Choroid plexus epithelial cell (primary cell): ENCODE measurements at regions not wholly inside any gene's neighbourhood (a gene's known extent, or its start where the extent isn't known, plus 50 kb on each side); places are given as distances from the start of the nearest gene placed in this dataset.
"Not testable (repeated sequence)": the region's sequence is repeated elsewhere in the genome, so short reads cannot be mapped to it uniquely, and the experiment has no call there.

Experiments used
- DNase-seq: peaks from one replicate; pipeline ENCODE4 v3.0.0-alpha.2; 2010; ENCODE audit warnings: low read depth
- H3K4me3 ChIP-seq: 2 replicates; pipeline ENCODE4 v1.5.1; 2011; ENCODE audit warnings: low read depth, mild to moderate bottlenecking, control low read depth, low read length, moderate library complexity
- TF ChIP-seq, protein P1 (sequence below): conservative IDR thresholded peaks from 2 replicates; pipeline ENCODE4 v1.5.1; 2011; ENCODE audit warnings: low read depth, mild to moderate bottlenecking, control low read depth, inconsistent platforms, low read length, moderate library complexity

DNA sequence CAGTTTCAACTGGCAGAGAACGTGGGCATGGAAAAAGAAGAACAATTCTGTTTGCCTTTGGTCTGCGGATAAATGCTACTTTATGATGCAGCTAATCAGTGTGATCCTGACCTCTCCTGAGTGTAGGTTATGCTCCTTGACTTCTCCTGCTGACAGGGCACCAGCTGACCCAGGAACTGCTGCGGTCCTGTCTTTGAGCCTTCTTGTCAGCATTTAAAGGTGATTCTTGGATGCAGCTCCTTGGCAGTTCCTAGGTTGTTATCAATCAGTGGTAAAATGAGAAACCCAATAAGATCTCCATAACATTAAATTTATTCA is 150.3 kb upstream of the FGF10 start:
- no peak overlapping the region for H3K4me3 ChIP-seq

GRCh38 chr5:44538797-44539601 is 149.8 kb upstream of the FGF10 start:
- TF ChIP-seq, protein P1, sequence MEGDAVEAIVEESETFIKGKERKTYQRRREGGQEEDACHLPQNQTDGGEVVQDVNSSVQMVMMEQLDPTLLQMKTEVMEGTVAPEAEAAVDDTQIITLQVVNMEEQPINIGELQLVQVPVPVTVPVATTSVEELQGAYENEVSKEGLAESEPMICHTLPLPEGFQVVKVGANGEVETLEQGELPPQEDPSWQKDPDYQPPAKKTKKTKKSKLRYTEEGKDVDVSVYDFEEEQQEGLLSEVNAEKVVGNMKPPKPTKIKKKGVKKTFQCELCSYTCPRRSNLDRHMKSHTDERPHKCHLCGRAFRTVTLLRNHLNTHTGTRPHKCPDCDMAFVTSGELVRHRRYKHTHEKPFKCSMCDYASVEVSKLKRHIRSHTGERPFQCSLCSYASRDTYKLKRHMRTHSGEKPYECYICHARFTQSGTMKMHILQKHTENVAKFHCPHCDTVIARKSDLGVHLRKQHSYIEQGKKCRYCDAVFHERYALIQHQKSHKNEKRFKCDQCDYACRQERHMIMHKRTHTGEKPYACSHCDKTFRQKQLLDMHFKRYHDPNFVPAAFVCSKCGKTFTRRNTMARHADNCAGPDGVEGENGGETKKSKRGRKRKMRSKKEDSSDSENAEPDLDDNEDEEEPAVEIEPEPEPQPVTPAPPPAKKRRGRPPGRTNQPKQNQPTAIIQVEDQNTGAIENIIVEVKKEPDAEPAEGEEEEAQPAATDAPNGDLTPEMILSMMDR = no peak
- DNase-seq = peak; percentile 0
- no peak overlapping the region for H3K4me3 ChIP-seq

More for the DNA sequence above, 150.3 kb upstream of the FGF10 start:
- TF ChIP-seq, protein P1 = no peak
- DNase-seq = no peak

DNA sequence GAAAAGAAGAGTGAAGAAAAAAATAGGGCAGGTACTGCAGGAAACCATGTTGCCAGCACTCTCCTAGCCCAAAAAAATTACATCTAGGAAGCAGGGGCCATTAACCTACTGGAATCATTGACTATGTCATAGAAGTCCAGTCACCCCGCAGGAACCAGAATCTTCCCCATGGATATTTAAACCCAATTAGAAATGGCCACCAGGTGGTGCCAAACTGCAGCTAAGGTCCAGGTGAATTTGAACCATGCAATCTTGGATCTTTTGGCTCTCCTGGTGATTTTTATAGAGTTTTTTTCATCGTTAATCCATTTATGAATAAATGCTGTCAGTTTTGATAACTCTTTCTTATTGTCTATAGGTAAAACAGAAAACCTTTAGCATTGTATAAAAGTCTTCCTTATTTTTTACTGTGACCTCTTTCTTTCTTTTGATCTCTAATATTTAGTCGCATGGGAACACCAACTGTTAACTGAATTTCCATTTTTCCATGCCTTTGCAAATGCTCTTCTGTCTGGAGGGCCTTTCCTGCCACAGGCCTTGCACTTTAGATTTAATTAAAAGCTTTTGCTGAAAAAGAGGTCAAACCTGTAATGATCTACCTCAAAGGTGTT is 147.5 kb upstream of the FGF10 start:
- no peak overlapping the region for H3K4me3 ChIP-seq
- TF ChIP-seq, protein P1 = peak; percentile 63
- DNase-seq = peak; percentile 24

DNA sequence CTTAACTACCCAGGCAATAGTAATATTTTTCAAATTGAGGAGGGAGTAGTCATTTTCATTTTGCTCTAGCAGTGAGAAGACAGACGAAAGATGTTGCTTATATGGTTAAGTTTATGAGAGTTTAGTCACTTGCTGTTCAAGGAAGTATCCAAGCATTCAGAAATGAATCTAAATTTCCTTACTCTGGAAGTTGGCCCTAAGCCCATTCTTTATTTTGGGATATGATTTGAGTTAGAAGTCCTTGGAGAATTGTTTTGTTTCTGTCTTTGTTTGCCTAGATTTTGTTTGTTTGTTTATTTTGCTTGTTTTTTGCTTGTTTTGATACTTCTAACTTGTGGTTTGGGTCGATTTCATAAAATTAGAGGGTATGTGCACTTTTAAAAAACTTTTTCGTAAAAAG is 146.4 kb upstream of the FGF10 start:
- TF ChIP-seq, protein P1 = no peak
- no peak for DNase-seq
- no peak overlapping the region for H3K4me3 ChIP-seq

GRCh38 chr5:44532981-44533380 is 143.8 kb upstream of the FGF10 start:
- TF ChIP-seq, protein P1 = no peak
- DNase-seq = no peak
- H3K4me3 ChIP-seq = no peak overlapping the region

DNA sequence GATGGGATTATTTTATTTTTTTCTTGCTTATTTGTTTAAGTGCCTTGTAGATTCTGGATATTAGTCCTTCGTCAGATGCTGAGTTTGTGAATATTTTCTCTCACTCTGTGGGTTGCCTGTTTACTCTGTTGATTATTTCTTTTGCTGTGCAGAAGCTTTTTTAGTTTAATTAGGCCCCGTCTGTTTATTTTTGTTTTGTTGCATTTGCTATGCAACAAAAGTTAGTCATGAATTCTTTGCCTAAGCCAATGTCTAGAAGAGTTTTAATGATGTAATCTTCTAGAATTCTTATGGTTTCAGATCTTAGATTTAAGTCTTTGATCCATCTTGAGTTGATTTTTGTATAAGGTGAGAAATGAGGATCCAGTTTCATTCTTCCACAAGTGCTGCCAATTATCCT is 142.5 kb upstream of the FGF10 start:
- H3K4me3 ChIP-seq, DNase-seq: not testable (repeated sequence)

DNA sequence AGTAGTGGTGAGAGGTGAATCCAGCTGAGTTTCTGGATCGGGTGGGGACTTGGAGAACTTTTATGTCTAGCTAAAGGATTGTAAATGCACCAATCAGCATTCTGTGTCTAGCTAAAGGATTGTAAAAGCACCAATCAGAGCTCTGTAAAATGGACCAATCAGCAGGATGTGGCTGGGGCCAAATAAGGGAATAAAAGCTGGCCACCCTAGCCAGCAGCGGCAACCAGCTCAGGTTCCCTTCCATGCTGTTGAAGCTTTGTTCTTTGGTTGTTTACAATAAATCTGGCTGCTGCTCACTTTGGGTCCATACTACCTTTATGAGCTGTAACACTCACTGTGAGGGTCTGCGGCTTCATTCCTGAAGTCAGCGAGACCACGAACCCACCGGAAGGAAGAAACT is 141.6 kb upstream of the FGF10 start:
- DNase-seq, H3K4me3 ChIP-seq: not testable (repeated sequence)

DNA sequence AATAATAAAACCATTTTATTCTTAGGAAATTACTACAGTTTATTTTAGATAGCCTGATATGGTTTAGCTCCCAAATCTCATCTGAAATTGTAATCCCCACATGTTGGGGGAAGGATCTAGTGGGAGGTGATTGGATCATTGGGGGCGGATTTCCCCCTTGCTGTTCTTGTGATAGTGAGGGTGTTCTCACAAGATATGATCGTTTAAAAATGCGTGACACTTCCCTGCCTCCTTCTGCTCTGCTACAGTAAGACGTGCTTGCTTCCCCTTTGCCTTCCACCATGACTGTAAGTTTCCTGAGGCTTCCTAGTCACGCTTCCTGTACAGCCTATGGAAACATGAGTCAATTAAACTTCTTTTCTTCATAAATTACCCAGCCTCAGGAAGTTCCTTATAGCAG is 122.4 kb upstream of the FGF10 start:
- TF ChIP-seq, protein P1 = no peak
- no peak overlapping the region for H3K4me3 ChIP-seq

More for the DNA sequence above, 122.4 kb upstream of the FGF10 start:
- no peak for DNase-seq
